Fibroblast of skin of right quadriceps (primary cell): ENCODE measurements at regions not wholly inside any gene's neighbourhood (a gene's known extent, or its start where the extent isn't known, plus 50 kb on each side); places are given as distances from the start of the nearest gene placed in this dataset.

ENCODE experiments used
- DNase-seq: peaks from one replicate; pipeline ENCODE4 v3.0.0-alpha.2; 2013

- no peak for DNase-seq
Observed at GRCh38 chr21:41048623-41049022, 119.3 kb upstream of the BACE2 start.

DNA sequence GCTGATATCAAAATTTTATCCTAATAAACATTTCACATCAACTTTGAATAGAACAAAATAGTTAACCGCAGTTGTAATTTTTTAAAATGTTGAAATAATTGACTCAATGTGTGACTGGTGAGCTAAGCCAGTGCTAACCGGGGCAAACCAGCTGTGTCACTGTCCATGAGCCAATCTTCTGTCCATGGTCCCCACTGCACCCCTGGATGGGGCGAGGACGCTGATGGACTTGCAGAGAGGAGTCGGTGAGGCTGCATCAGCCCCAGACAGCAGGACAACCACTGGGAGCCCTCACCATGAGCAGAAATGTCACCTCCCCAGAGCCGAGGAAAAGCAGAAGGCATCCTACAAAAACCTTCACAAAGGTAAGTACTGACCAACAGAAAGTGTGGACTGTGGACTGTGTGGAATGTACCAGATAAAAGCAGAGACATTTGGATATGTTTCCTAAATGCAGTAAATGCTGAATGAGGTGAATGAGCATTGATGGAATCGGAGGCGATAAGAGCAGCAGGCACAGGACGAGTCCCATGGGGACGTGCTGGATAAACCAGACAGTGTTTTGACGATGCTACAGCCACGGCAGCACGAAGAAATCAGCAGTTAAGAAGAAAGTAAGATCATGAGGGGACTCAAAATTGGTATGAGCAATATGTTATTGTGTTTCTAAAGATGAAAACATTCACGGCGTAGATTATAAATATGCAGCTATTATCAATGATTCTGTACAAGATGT is 115.0 kb upstream of the BACE2 start:
- DNase-seq: no peak

GRCh38 chr21:41054018-41054578 is 113.9 kb upstream of the BACE2 start:
- DNase-seq: peak; percentile 79

DNA sequence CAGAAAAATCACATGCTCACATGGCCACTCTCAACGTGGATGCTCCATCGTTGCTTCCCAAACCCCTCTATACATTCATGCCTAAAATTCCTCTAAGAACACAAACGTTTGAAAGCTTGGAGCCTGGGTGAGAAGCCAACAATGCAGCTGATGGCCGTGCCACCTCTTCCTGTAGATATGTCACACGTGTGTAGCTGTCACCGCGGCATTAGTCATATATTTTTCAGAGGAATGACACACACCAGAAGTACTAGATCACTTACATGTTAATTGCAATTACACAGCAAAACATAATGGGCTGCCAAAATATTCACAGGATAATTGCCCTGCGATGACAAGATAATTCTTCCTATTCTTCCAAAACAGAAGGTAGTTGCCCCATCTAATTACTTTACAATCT is 112.7 kb upstream of the BACE2 start:
- DNase-seq: peak; percentile 53

DNA sequence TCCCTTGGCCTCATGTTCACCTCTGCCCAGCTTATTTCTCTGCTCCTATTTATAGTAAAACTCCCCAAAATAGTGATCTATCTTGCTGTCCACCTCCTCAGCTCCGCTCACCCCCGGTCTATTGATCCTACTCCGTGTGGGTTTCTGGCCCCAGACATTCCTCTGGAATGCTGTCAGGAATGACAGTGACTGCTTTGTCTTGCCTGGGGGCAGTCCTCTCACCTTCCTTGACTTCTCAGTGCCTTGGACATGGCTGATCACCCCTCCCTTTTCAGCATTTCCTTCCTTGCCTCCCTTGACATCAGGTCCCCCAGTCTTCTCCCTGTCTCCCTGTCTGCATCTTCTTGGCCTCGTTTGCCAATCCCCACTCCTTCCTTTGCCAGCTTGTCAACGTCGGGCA is 108.1 kb upstream of the BACE2 start:
- DNase-seq: no peak

GRCh38 chr21:41061701-41062100 is 106.3 kb upstream of the BACE2 start:
- DNase-seq: no peak

DNA sequence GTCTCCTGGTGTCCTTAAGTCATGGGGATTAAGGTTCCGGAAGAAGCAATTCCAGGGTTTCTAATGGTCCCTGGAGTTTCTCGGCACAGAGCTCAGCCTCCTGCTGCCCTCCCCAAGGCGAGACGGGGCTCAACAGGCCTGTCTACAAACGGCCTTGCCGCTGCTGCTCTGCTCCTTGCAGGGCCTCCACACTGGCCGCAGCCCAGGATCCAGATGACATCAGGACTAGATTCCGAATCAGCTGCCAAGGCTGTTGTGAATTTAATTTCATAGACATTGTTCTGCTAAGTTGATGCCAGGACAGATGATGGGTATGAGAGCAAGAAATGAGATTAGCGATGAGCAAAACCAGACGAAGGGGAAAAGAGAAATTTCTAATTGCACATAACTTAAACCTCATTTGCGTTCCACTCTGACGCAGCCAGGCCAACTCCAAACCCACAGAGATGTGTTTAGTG is 103.6 kb upstream of the BACE2 start:
- peak; percentile 79 for DNase-seq

- no peak for DNase-seq
Observed at GRCh38 chr21:41064951-41065350, 103.0 kb upstream of the BACE2 start.

DNA sequence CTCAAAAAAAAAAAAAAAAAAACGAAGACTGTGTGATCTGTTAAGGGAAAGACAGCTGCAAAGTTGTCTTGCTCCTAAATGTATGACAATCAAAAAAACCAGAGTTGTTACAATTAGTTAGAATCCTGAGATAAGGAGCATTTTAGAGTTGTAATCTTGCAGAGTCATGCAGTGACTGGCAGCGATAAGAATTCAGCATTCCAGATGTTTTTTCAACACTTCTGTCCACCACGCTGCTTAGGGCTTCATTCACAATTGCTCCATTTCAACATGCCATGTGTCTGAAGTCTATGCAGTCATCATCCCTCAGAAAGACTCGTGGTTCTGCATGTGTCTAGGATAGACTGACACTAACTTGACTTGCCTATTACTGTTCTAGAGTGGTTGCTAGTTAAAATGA is 102.4 kb upstream of the BACE2 start:
- peak; percentile 80 for DNase-seq

- no peak for DNase-seq
Observed at GRCh38 chr21:41066086-41066938, 101.6 kb upstream of the BACE2 start.

- no peak for DNase-seq
Observed at GRCh38 chr21:41067709-41068108, 100.3 kb upstream of the BACE2 start.

DNA sequence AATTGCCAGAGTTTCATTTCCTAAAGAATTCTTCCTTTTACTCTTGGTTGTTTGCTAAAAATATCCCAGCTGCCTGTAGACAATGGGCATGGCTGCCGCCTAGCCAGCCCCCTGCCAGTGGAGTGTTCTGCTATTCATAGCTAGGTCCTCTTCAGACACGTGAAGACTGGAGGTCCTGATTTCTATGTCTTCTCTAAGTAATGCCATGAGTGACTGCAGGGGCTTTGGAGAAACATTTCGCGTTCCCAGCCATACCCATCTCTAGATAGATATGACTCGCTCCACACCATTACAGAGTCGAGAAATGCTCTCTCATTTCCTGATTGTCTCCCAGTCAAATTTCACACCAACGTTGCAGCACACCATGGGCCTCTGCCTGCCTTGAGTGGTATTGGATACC is 99.5 kb upstream of the BACE2 start:
- peak; percentile 53 for DNase-seq

DNA sequence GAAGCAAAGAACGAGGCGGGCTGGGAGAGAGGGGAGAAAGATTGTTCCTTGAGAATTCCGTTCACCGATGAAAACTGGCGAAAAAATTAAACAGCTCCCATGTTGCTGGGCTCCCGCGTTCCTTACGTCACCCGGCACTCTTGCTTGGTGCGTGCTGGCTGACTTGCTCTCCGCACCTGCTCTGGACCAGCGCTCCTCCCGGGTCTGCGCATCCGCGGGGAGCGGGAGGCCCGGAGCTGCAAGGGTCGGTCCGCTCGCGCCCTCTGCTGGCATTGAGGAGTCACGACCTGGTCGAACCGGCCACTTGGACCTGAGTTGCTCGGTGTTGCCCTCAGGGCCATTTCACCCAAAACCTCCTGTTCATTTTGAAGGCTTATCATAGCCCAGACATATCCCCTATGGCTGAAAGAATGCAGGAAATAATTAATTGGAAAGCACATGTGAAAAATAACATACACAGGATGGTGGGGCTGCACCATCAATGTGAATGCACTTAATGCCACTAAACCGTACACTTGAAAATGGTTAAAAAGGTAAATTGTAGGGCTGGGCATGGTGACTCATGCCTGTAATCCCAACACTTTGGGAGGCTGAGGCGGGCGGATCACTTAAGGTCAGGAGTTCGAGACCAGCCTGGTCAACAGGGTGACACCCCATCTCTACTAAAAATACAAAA is 98.9 kb upstream of the BACE2 start:
- peak; percentile 68 for DNase-seq

DNA sequence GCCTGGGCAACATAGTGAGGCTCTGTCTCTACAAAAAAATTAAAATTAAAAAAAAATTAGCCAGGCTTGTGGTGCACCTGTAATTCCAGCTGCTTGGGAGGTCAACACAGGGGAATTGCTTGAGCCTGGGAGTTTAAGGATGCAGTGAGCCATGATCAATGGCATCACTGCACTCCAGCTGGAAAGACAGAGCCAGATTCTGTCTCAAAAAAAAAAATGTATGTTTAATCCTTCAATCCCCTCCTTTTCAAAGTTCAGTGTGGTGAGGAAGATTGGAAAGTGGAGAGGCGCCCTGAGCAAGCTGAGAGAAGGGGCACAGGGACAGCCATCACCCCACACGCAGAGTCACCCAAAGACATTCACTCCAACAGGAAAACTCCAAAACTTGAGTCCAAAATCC is 97.7 kb upstream of the BACE2 start:
- DNase-seq: no peak

DNA sequence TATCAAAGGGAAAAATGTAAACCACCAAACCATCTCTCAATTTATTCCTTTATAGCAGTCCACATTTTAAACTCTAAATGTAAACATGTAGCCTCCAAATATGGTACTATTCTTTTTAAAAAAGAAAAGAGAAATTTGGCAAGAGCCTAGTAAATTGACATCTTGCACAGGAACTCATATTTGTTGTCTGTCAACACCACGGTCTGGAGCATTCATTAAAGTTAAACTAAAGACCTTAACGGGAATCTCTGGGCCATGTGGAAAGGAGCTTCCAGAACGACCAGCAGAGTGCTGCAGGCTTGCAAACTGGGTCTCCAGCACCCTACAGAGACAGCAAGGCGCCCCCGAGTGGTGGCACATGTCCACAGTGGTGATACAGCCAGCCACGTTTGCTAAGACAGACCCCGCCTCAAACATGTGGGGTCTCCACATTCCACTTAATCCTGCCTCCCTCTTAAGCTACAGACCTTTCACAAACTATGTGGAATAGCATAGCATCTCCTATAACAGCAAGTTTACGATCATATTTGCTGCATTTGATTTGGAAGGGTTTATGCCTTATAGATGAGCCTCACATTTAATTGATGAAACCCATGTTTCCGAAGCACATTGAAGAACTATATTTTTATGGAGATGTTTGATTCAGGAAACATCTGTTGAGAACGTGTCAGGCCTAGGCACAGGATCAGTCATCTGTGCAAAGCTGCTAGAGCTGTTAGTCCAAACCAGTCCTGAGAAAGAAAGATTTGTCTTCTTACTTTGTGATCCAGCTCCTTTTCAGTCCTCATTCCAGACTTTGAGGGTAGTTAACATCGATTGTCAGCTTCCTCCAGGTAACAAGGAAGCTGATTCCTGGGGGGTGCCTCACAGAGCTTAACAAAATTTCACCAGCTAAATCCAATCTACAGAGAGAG is 96.4 kb upstream of the BACE2 start:
- DNase-seq: peak; percentile 42

GRCh38 chr21:41073558-41073957 is 94.4 kb upstream of the BACE2 start:
- DNase-seq: no peak

DNA sequence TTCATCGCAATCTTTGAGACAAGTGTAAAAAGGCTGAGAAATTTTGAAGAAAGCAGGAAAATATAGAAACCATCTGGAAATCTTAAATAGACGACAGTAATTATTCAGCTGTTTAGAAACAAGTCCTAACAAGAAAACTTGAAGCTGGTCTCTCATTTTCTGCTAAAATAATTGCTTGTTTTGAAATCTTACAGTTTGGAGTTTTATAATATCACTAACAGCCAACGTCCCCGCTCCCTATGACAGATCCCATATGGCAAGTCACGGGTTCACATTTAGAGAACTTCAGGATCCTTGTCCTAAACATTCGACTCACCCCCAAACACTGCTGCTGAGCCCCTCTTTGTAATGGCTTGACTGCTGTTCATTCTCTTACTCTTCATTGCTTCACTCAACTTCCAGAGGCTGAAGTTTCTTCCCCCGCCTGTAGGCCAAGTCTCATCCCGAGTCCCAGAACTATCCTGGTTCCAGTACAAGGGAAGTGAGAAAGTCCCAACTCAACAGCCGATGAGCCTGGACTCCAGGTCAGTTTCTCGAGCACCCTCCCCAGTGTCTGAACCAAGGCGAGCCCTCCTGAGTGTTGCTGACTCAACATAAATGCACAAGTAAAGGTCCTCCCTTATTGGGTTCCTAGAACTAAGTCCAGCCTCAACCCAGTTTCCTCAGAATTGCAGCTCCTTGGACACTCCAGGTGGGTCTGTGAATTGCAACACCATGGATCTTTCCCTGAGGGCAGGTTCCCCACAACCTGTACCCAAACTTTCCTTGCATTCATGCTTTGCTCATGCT is 93.4 kb upstream of the BACE2 start:
- no peak for DNase-seq

DNA sequence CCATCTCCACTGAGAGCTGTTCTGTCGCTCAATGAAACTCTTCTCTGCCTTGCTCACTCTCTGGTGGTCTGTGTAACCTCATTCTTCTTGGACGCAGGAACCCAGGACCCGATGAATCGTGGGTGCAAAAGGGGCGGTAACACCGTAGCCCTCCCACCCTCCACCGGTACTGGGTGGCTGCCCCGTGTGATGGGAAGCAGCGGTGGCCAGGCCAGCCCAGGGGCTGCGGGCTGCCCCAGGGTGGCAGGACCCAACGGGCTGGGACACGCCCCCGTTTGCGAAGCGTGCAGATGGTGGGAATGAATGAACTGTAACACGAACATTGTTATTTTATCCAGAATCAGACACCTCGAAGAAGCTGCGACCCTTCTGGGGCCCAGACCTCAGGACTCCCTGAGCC is 92.3 kb upstream of the BACE2 start:
- DNase-seq: no peak

GRCh38 chr21:41076064-41076463 is 91.9 kb upstream of the BACE2 start:
- DNase-seq: no peak

- DNase-seq: no peak
Observed at GRCh38 chr21:41079159-41079558, 88.8 kb upstream of the BACE2 start.

DNA sequence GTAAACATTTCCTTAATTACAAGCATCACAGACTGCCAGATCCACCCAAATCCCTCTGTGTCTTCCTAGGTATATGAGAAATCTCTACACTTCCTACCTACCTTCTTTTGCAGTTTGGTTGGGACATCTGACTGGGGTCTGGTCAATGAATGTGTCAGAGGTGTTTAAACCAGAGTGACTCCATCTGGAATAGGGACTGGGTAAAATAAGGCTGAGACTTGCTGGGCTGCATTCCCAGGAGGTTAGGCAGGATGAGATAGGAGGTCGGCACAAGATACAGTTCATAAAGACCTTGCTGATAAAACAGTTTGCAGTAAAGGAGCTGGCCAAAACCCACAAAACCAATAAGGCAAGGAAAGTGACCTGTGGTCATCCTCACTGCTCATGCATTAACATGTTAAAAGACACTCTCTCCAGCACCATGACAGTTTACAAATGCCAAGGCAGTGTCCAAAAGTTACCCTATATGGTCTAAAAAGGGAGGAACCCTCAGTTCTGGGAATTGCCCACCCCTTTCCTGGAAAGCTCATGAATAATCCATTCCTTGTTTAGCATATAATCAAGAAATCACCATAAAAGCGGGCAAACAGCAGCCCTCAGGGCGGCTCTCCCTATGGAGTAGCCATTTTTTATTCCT is 87.4 kb upstream of the BACE2 start:
- no peak for DNase-seq
